SIG-M5 (cell line): ENCODE measurements at regions not wholly inside any gene's neighbourhood (a gene's known extent, or its start where the extent isn't known, plus 50 kb on each side); places are given as distances from the start of the nearest gene placed in this dataset.

ENCODE experiments used
- DNase-seq: peaks from one replicate; lab custom pipeline; 2025; lab: John Stamatoyannopoulos, UW

GRCh38 chr6:28707387-28708282, 182.0 kb downstream of the GPX5 start:
- no peak for DNase-seq

- no peak for DNase-seq
Observed at GRCh38 chr6:28709478-28710349, 184.0 kb downstream of the GPX5 start.

- DNase-seq: no peak
Observed at GRCh38 chr6:28710466-28711191, 184.9 kb downstream of the GPX5 start.

GRCh38 chr6:28711325-28711724, 185.6 kb downstream of the GPX5 start:
- DNase-seq: no peak

- no peak for DNase-seq
Observed at GRCh38 chr6:28711788-28712341, 186.2 kb downstream of the GPX5 start.

- DNase-seq: no peak
Observed at GRCh38 chr6:28712982-28713381, 187.3 kb downstream of the GPX5 start.

- DNase-seq: no peak
Observed at GRCh38 chr6:28719275-28719940, 193.7 kb downstream of the GPX5 start.

- DNase-seq: no peak
Observed at GRCh38 chr6:28720357-28721231, 194.9 kb downstream of the GPX5 start.

- DNase-seq: no peak
Observed at GRCh38 chr6:28721372-28721771, 195.7 kb downstream of the GPX5 start.

GRCh38 chr6:28724395-28724794, 198.7 kb downstream of the GPX5 start:
- no peak for DNase-seq

GRCh38 chr6:28725274-28725809, 198.4 kb downstream of the TRIM27 start:
- no peak for DNase-seq

- DNase-seq: no peak
Observed at GRCh38 chr6:28725890-28726348, 197.9 kb downstream of the TRIM27 start.

- DNase-seq: no peak
Observed at GRCh38 chr6:28726569-28727309, 197.0 kb downstream of the TRIM27 start.

GRCh38 chr6:28727559-28728211, 196.1 kb downstream of the TRIM27 start:
- no peak for DNase-seq

GRCh38 chr6:28729501-28730402, 194.0 kb downstream of the TRIM27 start:
- no peak for DNase-seq

GRCh38 chr6:28732052-28732451, 191.7 kb downstream of the TRIM27 start:
- no peak for DNase-seq

GRCh38 chr6:28734443-28734959, 189.3 kb downstream of the TRIM27 start:
- no peak for DNase-seq
